ENCODE measurements at regions not wholly inside any gene's neighbourhood (a gene's known extent, or its start where the extent isn't known, plus 50 kb on each side); places are given as distances from the start of the nearest gene placed in this dataset.

DNA sequence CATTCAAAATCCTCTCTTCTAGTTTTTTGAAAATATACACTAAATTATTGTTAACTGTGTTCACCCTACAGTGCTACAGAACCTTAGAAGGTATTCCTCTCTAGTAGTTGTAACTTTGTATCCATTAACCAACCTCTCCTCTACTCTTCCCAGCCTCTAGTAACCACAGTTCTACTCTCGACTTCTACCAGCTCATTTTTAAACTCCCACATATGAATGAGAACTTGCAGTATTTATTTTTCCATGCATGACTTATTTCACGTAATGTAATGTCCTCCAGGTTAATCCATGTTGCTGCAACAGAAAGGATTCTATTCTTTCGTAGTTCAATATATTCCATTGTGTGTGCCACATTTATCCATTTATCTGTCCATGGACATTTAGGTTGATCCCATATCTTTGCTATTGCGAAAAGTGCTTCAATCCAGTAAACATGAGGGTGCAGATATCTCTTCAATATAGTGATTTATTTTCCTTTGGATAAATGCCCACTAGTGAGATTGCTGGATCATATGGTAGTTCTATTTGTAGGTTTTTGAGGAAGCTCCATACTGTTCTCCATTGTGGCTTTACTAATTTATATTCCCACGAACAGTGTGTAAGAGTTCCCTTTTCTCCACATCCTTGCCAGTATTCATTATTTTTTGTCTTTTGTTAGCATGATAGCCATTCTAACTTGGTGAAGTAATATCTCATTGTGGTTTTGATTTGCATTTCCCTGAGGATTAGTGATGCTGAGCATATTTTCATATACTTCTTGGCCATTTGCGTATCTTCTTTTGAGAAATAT, 113.7 kb upstream of the SMAD3 start (continued):
- TF ChIP-seq RFX5 (IDR thresholded peaks at IDR 0.05; ENCODE audit: low read depth, low read length) (no peak), RAD51 (IDR thresholded peaks at IDR 0.05) (no peak)
- TF ChIP-seq, protein P1, sequence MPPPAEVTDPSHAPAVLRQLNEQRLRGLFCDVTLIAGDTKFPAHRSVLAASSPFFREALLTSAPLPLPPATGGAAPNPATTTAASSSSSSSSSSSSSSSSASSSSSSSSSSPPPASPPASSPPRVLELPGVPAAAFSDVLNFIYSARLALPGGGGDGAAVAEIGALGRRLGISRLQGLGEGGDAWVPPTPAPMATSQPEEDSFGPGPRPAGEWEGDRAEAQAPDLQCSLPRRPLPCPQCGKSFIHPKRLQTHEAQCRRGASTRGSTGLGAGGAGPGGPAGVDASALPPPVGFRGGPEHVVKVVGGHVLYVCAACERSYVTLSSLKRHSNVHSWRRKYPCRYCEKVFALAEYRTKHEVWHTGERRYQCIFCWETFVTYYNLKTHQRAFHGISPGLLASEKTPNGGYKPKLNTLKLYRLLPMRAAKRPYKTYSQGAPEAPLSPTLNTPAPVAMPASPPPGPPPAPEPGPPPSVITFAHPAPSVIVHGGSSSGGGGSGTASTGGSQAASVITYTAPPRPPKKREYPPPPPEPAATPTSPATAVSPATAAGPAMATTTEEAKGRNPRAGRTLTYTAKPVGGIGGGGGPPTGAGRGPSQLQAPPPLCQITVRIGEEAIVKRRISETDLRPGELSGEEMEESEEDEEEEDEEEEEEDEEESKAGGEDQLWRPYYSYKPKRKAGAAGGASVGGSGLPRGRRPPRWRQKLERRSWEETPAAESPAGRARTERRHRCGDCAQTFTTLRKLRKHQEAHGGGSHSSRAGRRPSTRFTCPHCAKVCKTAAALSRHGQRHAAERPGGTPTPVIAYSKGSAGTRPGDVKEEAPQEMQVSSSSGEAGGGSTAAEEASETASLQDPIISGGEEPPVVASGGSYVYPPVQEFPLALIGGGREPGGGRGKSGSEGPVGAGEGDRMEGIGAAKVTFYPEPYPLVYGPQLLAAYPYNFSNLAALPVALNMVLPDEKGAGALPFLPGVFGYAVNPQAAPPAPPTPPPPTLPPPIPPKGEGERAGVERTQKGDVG (CRISPR knock-in tag; IDR thresholded peaks at IDR 0.05) = no peak

DNA sequence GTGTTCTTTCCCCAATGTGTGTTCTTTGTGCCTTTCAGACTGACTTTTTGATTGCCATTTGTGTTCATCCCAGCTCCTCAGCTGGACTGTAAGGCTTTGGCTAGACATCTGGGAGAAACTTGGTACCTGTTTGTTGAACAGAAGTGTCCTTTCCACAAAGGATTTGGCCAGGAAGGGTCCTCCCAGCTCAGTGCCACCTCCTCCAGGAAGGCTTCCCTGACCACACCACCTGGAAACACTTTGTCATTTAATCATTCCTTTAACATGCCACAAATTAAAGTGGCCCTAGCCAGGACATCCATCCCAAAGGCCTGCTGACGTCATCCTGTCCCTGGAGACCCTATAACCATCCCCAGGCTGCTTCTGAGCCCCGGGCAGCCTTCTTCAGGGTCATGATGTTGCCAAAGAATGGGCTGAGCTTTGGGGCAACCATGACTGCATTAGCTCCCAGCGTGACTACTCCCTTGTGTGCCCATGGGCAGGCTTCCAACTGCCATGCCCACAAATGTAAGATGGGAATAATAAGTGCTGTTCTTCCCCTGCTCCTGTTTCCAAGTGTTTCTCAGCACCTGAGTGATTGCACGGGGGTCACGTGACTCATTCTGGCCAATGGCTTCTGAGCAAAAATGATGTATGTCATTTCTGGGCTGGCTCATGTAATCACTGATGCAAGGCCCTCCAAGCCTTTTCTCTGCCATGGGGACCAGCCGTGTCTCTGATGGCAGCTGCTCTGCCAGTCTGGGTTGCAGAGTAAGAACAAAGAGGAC, 112.5 kb upstream of the SMAD3 start:
- Histone ChIP-seq H4K20me1 (ENCODE audit: control insufficient read depth, insufficient read depth) (no peaks in the 10 kb centered on the region), H3K27me3 (replicated peaks in 1 of 2; ENCODE audit: control insufficient read depth in 2 of 2, insufficient read depth in 2 of 2, low read length in 1 of 2) (no peaks in the 10 kb centered on the region), H3K36me3 (ENCODE audit: control insufficient read depth in 2 of 2, insufficient read depth in 2 of 2, low read length in 1 of 2) (no peaks in the 10 kb centered on the region), H3K79me2 (ENCODE audit: control insufficient read depth, insufficient read depth, low read length) (no peaks in the 10 kb centered on the region), H3K4me1 (ENCODE audit: control insufficient read depth, insufficient read depth, low read length) (peaks cover 6% of the 10 kb centered on the region), H3K9ac (ENCODE audit: control insufficient read depth, insufficient read depth, low read length) (no peak overlapping the region), H3K4me3 (no peak overlapping the region), H3K4me2 (ENCODE audit: control insufficient read depth, insufficient read depth) (no peak overlapping the region), H2AFZ (ENCODE audit: control insufficient read depth, low read depth, low read length) (no peak overlapping the region), H3K27ac (ENCODE audit: control insufficient read depth, insufficient read depth) (no peak overlapping the region), H3K9me3 (replicated peaks; ENCODE audit: control insufficient read depth, insufficient read depth, low read length) (no peaks in the 10 kb centered on the region)
- ATAC-seq = no peak
- ChIA-PET CTCF (interaction anchor here (1.7 kb wide), 1 partner anchor 351 kb away, joined by 5 read pairs; no protein-coding TSS in a partner anchor), SMC1A (ENCODE audit: uncharacterized antibody, unreplicated experiment) (interaction anchor here (0.7 to 1.2 kb wide), 2 partner anchors 353 to 478 kb away, joined by 3 to 4 read pairs; no protein-coding TSS in a partner anchor), RAD21 (ENCODE audit: unreplicated experiment) (interaction anchor here (1.3 kb wide), 1 partner anchor 128 kb away, joined by 3 read pairs; no protein-coding TSS in a partner anchor), POLR2A (no interaction called here)
- in situ Hi-C loops (cut with MboI) (no loop called here), intact Hi-C loops (cut with micrococcal nuclease; ENCODE audit: unreplicated experiment) (loop anchor here (5.0 kb wide), 1 partner anchor 244 kb away; no protein-coding TSS in a partner anchor)
- 32% methylated on average over 6 of the region's 6 CpGs for WGBS (ENCODE audit: insufficient coverage, insufficient replicate concordance, low lambda C conversion rate, missing lambda C conversion rate)
- no peak for DNase-seq (ENCODE audit: low read depth, low spot score)
- no TSS peak for BruUV-seq (replicated peaks)
- no peak for FAIRE-seq
- TF ChIP-seq IKZF2 (IDR thresholded peaks at IDR 0.05) = no peak
- TF ChIP-seq CBX5 (IDR thresholded peaks at IDR 0.05; ENCODE audit: low read depth) = no peak
- TF ChIP-seq KDM1A (IDR thresholded peaks at IDR 0.05; ENCODE audit: borderline replicate concordance) = no peak
- no peak for TF ChIP-seq RUNX3 (IDR thresholded peaks at IDR 0.05; ENCODE audit: low read length)
- TF ChIP-seq, protein P2, sequence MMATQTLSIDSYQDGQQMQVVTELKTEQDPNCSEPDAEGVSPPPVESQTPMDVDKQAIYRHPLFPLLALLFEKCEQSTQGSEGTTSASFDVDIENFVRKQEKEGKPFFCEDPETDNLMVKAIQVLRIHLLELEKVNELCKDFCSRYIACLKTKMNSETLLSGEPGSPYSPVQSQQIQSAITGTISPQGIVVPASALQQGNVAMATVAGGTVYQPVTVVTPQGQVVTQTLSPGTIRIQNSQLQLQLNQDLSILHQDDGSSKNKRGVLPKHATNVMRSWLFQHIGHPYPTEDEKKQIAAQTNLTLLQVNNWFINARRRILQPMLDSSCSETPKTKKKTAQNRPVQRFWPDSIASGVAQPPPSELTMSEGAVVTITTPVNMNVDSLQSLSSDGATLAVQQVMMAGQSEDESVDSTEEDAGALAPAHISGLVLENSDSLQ (IDR thresholded peaks at IDR 0.05) = no peak
- no peak for TF ChIP-seq IKZF1 (conservative IDR thresholded peaks at IDR 0.05)
- no peak for TF ChIP-seq TCF12 (IDR thresholded peaks at IDR 0.05; ENCODE audit: low read depth, low read length)
- TF ChIP-seq GATAD2B (conservative IDR thresholded peaks at IDR 0.05; ENCODE audit: low read depth) = no peak
- no peak for TF ChIP-seq ZNF207 (IDR thresholded peaks at IDR 0.05; ENCODE audit: borderline replicate concordance)
- TF ChIP-seq POU2F2 (IDR thresholded peaks at IDR 0.05; ENCODE audit: borderline replicate concordance, low read depth, low read length) = no peak
- no peak for TF ChIP-seq SIN3A (IDR thresholded peaks at IDR 0.05; ENCODE audit: low read depth, low read length)
- peak in 1 of 2 experiments; percentile 45; a peak in 1 of 4 replicates for TF ChIP-seq BHLHE40 (IDR thresholded peaks at IDR 0.05; ENCODE audit: borderline replicate concordance in 1 of 2, low read depth in 2 of 2, low read length in 1 of 2)
- no peak for TF ChIP-seq FOS (IDR thresholded peaks at IDR 0.05; ENCODE audit: borderline replicate concordance, extremely low read depth, insufficient read length)
